ENCODE measurements at regions not wholly inside any gene's neighbourhood (a gene's known extent, or its start where the extent isn't known, plus 50 kb on each side); places are given as distances from the start of the nearest gene placed in this dataset.
"Not testable (repeated sequence)": the region's sequence is repeated elsewhere in the genome, so short reads cannot be mapped to it uniquely, and the experiment has no call there.

GRCh38 chrX:113804819-113805218, 779.1 kb upstream of the HTR2C start:
- ChIA-PET CTCF (no interaction called here), POLR2A (ENCODE audit: low non-redundant PET) (no interaction called here)
- TF ChIP-seq CTCF (conservative IDR thresholded peaks at IDR 0.05; ENCODE audit: low read depth): no peak
- H3K27ac ChIP-seq: no peak overlapping the region
- DNase-seq (ENCODE audit: low spot score): no peak

GRCh38 chrX:113804291-113804690, 779.6 kb upstream of the HTR2C start:
- DNase-seq (ENCODE audit: low spot score): no peak
- ChIA-PET CTCF (interaction anchor here (0.6 kb wide), 1 partner anchor 193 kb away, joined by 4 read pairs; no protein-coding TSS in a partner anchor), POLR2A (ENCODE audit: low non-redundant PET) (no interaction called here)
- TF ChIP-seq CTCF (conservative IDR thresholded peaks at IDR 0.05; ENCODE audit: low read depth): no peak
- H3K27ac ChIP-seq: no peak overlapping the region

GRCh38 chrX:113802837-113803236, 781.0 kb upstream of the HTR2C start:
- CTCF ChIA-PET: no interaction called here
- TF ChIP-seq CTCF (conservative IDR thresholded peaks at IDR 0.05; ENCODE audit: low read depth): no peak
- POLR2A ChIA-PET (ENCODE audit: low non-redundant PET): no interaction called here
- no peak for DNase-seq (ENCODE audit: low spot score)
- no peak overlapping the region for H3K27ac ChIP-seq

GRCh38 chrX:113800955-113801354, 782.9 kb upstream of the HTR2C start:
- H3K27ac ChIP-seq: no peak overlapping the region
- DNase-seq (ENCODE audit: low spot score): no peak
- POLR2A ChIA-PET (ENCODE audit: low non-redundant PET): no interaction called here
- TF ChIP-seq CTCF (conservative IDR thresholded peaks at IDR 0.05; ENCODE audit: low read depth): no peak
- CTCF ChIA-PET: no interaction called here

GRCh38 chrX:113793563-113793962, 790.3 kb upstream of the HTR2C start:
- CTCF ChIA-PET: no interaction called here
- H3K27ac ChIP-seq: no peak overlapping the region
- POLR2A ChIA-PET (ENCODE audit: low non-redundant PET): no interaction called here
- TF ChIP-seq CTCF (conservative IDR thresholded peaks at IDR 0.05; ENCODE audit: low read depth): no peak
- DNase-seq (ENCODE audit: low spot score): no peak

GRCh38 chrX:113790987-113791386, 792.9 kb upstream of the HTR2C start:
- no peak for DNase-seq (ENCODE audit: low spot score)
- ChIA-PET POLR2A (ENCODE audit: low non-redundant PET) (no interaction called here), CTCF (no interaction called here)
- no peak for TF ChIP-seq CTCF (conservative IDR thresholded peaks at IDR 0.05; ENCODE audit: low read depth)
- no peak overlapping the region for H3K27ac ChIP-seq

- POLR2A ChIA-PET (ENCODE audit: low non-redundant PET); H3K27ac ChIP-seq; CTCF ChIA-PET; DNase-seq (ENCODE audit: low spot score): not testable (repeated sequence)
Measured at GRCh38 chrX:113784754-113785153, 799.1 kb upstream of the HTR2C start.
